Muscle of leg (tissue), 3 donors: ENCODE measurements at regions not wholly inside any gene's neighbourhood (a gene's known extent, or its start where the extent isn't known, plus 50 kb on each side); places are given as distances from the start of the nearest gene placed in this dataset.

Source experiments
- DNase-seq: peaks from one replicate; pipeline ENCODE4 v3.0.0; 2013
- H3K27ac ChIP-seq: one replicate; pipeline ENCODE4 v1.5.1; 2013; ENCODE audit warnings: mild to moderate bottlenecking, low read length, control low read depth
- H3K27me3 ChIP-seq: one replicate; pipeline ENCODE4 v1.6.1; 2013; ENCODE audit warnings: low read length; ENCODE audit not compliant: control insufficient read depth, insufficient read depth
- H3K36me3 ChIP-seq: one replicate; pipeline ENCODE4 v1.6.1; 2013; ENCODE audit warnings: low read length; ENCODE audit not compliant: control insufficient read depth, insufficient read depth
- H3K4me1 ChIP-seq: one replicate; pipeline ENCODE4 v1.6.1; 2013; ENCODE audit warnings: low read length; ENCODE audit not compliant: control insufficient read depth, insufficient read depth
- H3K4me3 ChIP-seq: one replicate; pipeline ENCODE4 v1.5.1; 2013; ENCODE audit warnings: low read length, control low read depth
- H3K9me3 ChIP-seq: replicated peaks from 2 replicates; pipeline ENCODE4 v1.6.1; 2013; ENCODE audit warnings: low read depth, low read length; ENCODE audit not compliant: control insufficient read depth
- WGBS: methylation state at CpG from one replicate; pipeline ENCODE4 v1.1.5; 2013; ENCODE audit warnings: missing lambda C conversion rate; ENCODE audit not compliant: insufficient coverage; 5-methylcytosine and 5-hydroxymethylcytosine counted together

- 88% methylated on average over 2 of the region's 2 CpGs for WGBS
- H3K9me3 ChIP-seq: no peaks in the 10 kb centered on the region
- H3K27me3 ChIP-seq: no peaks in the 10 kb centered on the region
- no peaks in the 10 kb centered on the region for H3K36me3 ChIP-seq
- no peak overlapping the region for H3K27ac ChIP-seq
- no peak for DNase-seq
- H3K4me1 ChIP-seq: no peaks in the 10 kb centered on the region
- H3K4me3 ChIP-seq: no peak overlapping the region
Measured at GRCh38 chr2:6759689-6760088, 106.0 kb downstream of the CMPK2 start.

GRCh38 chr2:6760132-6760531 is 105.6 kb downstream of the CMPK2 start:
- Histone ChIP-seq H3K36me3 (no peaks in the 10 kb centered on the region), H3K4me1 (no peaks in the 10 kb centered on the region), H3K27me3 (no peaks in the 10 kb centered on the region), H3K9me3 (no peaks in the 10 kb centered on the region), H3K4me3 (no peak overlapping the region), H3K27ac (no peak overlapping the region)
- no peak for DNase-seq
- WGBS: 100% methylated on average over 3 of the region's 5 CpGs

- Histone ChIP-seq H3K9me3 (no peaks in the 10 kb centered on the region), H3K4me3 (no peak overlapping the region), H3K4me1 (no peaks in the 10 kb centered on the region), H3K27ac (no peak overlapping the region), H3K27me3 (no peaks in the 10 kb centered on the region), H3K36me3 (no peaks in the 10 kb centered on the region)
- no peak for DNase-seq
- 100% methylated on average over 1 of the region's 9 CpGs for WGBS
Measured at GRCh38 chr2:6764968-6765723, 100.6 kb downstream of the CMPK2 start.

GRCh38 chr2:6769346-6769745 is 96.4 kb downstream of the CMPK2 start:
- no peak overlapping the region for H3K4me3 ChIP-seq

GRCh38 chr2:6770006-6770405 is 95.7 kb downstream of the CMPK2 start:
- Histone ChIP-seq H3K36me3 (no peaks in the 10 kb centered on the region), H3K4me3 (no peak overlapping the region), H3K27ac (no peak overlapping the region), H3K9me3 (no peaks in the 10 kb centered on the region), H3K27me3 (peaks cover 6% of the 10 kb centered on the region), H3K4me1 (peaks cover 10% of the 10 kb centered on the region)
- DNase-seq: no peak
- WGBS: 59% methylated on average over 6 of the region's 16 CpGs

More at GRCh38 chr2:6769346-6769745, 96.4 kb downstream of the CMPK2 start:
- H3K4me1 ChIP-seq: peaks cover 10% of the 10 kb centered on the region
- no peak for DNase-seq
- no peaks in the 10 kb centered on the region for H3K36me3 ChIP-seq
- H3K9me3 ChIP-seq: no peaks in the 10 kb centered on the region
- H3K27me3 ChIP-seq: peaks cover 6% of the 10 kb centered on the region
- H3K27ac ChIP-seq: no peak overlapping the region

GRCh38 chr2:6771634-6772611 is 93.8 kb downstream of the CMPK2 start:
- Histone ChIP-seq H3K36me3 (no peaks in the 10 kb centered on the region), H3K27ac (peak overlapping the region; percentile 29), H3K4me1 (peaks cover 10% of the 10 kb centered on the region), H3K9me3 (no peaks in the 10 kb centered on the region), H3K27me3 (peaks cover 6% of the 10 kb centered on the region), H3K4me3 (no peak overlapping the region)
- DNase-seq: peak; percentile 60
- WGBS: 38% methylated on average over 8 of the region's 19 CpGs

- DNase-seq: peak; percentile 56
- peaks cover 6% of the 10 kb centered on the region for H3K27me3 ChIP-seq
- H3K36me3 ChIP-seq: no peaks in the 10 kb centered on the region
- H3K27ac ChIP-seq: no peak overlapping the region
- H3K4me3 ChIP-seq: peak overlapping the region; percentile 35
- H3K9me3 ChIP-seq: no peaks in the 10 kb centered on the region
- WGBS: 0% methylated on average over 11 of the region's 29 CpGs
- peaks cover 10% of the 10 kb centered on the region for H3K4me1 ChIP-seq
Measured at GRCh38 chr2:6773007-6773693, 92.6 kb downstream of the CMPK2 start.

- Histone ChIP-seq H3K9me3 (no peaks in the 10 kb centered on the region), H3K27ac (no peak overlapping the region), H3K36me3 (no peaks in the 10 kb centered on the region), H3K4me3 (no peak overlapping the region), H3K4me1 (peaks cover 10% of the 10 kb centered on the region), H3K27me3 (peaks cover 6% of the 10 kb centered on the region)
- WGBS: 67% methylated on average over 1 of the region's 7 CpGs
- no peak for DNase-seq
Measured at GRCh38 chr2:6773694-6774044, 92.0 kb downstream of the CMPK2 start.

GRCh38 chr2:6776125-6776524 is 89.6 kb downstream of the CMPK2 start:
- no peak overlapping the region for H3K4me3 ChIP-seq
- no peaks in the 10 kb centered on the region for H3K36me3 ChIP-seq
- WGBS: no CpG with 5 or more reads among the region's 4 CpGs
- DNase-seq: no peak
- H3K27ac ChIP-seq: no peak overlapping the region
- no peaks in the 10 kb centered on the region for H3K9me3 ChIP-seq
- peaks cover 17% of the 10 kb centered on the region for H3K4me1 ChIP-seq
- peaks cover 6% of the 10 kb centered on the region for H3K27me3 ChIP-seq

- no peaks in the 10 kb centered on the region for H3K36me3 ChIP-seq
- H3K27ac ChIP-seq: no peak overlapping the region
- peaks cover 16% of the 10 kb centered on the region for H3K4me1 ChIP-seq
- no peak for DNase-seq
- no CpG with 5 or more reads among the region's 4 CpGs for WGBS
- H3K27me3 ChIP-seq: no peaks in the 10 kb centered on the region
- H3K9me3 ChIP-seq: no peaks in the 10 kb centered on the region
- H3K4me3 ChIP-seq: no peak overlapping the region
Measured at GRCh38 chr2:6777626-6778025, 88.1 kb downstream of the CMPK2 start.
